ENCODE measurements at regions not wholly inside any gene's neighbourhood (a gene's known extent, or its start where the extent isn't known, plus 50 kb on each side); places are given as distances from the start of the nearest gene placed in this dataset.

DNA sequence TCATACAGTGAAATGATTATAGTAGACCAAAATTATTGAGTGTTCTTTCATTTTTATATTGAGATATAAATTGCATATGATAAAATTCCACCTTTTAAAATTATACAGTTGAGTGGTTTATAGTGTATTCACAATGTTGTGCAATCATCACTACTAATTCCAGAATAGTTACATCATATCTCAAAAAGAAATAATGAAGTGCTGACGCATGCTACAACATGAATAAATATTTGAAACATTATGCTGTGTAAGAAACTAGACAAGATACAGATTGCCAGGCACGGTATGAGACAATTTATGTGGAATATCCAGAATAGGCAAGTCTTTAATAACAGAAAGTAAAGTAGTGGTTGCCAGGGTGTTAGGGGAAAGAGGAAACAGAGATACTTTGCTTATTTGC, 871.7 kb downstream of the FAM133A start:
- TF ChIP-seq, protein P1, sequence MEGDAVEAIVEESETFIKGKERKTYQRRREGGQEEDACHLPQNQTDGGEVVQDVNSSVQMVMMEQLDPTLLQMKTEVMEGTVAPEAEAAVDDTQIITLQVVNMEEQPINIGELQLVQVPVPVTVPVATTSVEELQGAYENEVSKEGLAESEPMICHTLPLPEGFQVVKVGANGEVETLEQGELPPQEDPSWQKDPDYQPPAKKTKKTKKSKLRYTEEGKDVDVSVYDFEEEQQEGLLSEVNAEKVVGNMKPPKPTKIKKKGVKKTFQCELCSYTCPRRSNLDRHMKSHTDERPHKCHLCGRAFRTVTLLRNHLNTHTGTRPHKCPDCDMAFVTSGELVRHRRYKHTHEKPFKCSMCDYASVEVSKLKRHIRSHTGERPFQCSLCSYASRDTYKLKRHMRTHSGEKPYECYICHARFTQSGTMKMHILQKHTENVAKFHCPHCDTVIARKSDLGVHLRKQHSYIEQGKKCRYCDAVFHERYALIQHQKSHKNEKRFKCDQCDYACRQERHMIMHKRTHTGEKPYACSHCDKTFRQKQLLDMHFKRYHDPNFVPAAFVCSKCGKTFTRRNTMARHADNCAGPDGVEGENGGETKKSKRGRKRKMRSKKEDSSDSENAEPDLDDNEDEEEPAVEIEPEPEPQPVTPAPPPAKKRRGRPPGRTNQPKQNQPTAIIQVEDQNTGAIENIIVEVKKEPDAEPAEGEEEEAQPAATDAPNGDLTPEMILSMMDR (conservative IDR thresholded peaks at IDR 0.05) = no peak
- no peak for TF ChIP-seq EZH2 (IDR thresholded peaks at IDR 0.05; ENCODE audit: low read depth)
- no peak for DNase-seq
- no peaks in the 10 kb centered on the region for H4K20me1 ChIP-seq (ENCODE audit: insufficient read depth)
- H3K9me2 ChIP-seq (ENCODE audit: insufficient read depth) = no peaks in the 10 kb centered on the region
- no peak overlapping the region for H3K4me3 ChIP-seq
- H3K4me1 ChIP-seq (replicated peaks; ENCODE audit: insufficient read depth) = no peaks in the 10 kb centered on the region
- ChIA-PET POLR2A (ENCODE audit: unreplicated experiment) (no interaction called here), CTCF (no interaction called here)
- H3F3A ChIP-seq (ENCODE audit: insufficient read depth, low read depth) = no peaks in the 10 kb centered on the region
- intact Hi-C loops (cut with micrococcal nuclease; ENCODE audit: unreplicated experiment) = no loop called here
- H3K27ac ChIP-seq = no peak overlapping the region
- H2AFZ ChIP-seq = no peak overlapping the region
- no peaks in the 10 kb centered on the region for H3K79me2 ChIP-seq (ENCODE audit: low read depth)
- H3K9me3 ChIP-seq (ENCODE audit: insufficient read depth, low read depth) = no peaks in the 10 kb centered on the region
- no peaks in the 10 kb centered on the region for H3K27me3 ChIP-seq (ENCODE audit: insufficient read depth, low read depth)
- no TSS peak for BruUV-seq (replicated peaks)
- no peaks in the 10 kb centered on the region for H3K36me3 ChIP-seq (ENCODE audit: low read depth)
- H3K4me2 ChIP-seq = no peak overlapping the region

DNA sequence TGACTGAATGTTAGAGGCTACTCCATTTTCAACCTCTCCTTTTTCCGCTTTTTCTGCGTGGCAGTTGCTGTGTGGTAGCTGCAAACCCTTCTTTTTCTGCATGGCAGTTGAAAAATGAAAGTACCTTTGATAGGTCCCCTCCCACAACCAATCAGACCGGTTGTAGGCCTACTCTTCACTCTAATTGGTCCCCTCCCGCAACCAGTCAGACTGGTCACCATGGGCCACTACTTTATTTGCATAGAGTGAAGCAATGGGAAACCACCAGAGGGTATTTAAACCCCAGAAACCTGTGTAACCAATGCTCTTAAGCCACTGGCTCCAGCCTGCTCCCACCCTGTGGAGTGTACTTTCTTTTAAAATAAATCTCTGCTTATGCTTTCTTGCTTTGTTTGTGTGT, 877.8 kb downstream of the FAM133A start:
- Histone ChIP-seq H3K36me3 (ENCODE audit: low read depth) (no peaks in the 10 kb centered on the region), H2AFZ (no peak overlapping the region), H3K27me3 (ENCODE audit: insufficient read depth, low read depth) (no peaks in the 10 kb centered on the region), H3K4me3 (no peak overlapping the region), H3K4me1 (replicated peaks; ENCODE audit: insufficient read depth) (no peaks in the 10 kb centered on the region), H3K9me2 (ENCODE audit: insufficient read depth) (no peaks in the 10 kb centered on the region), H3F3A (ENCODE audit: insufficient read depth, low read depth) (no peaks in the 10 kb centered on the region), H4K20me1 (ENCODE audit: insufficient read depth) (no peaks in the 10 kb centered on the region), H3K27ac (no peak overlapping the region), H3K9me3 (ENCODE audit: insufficient read depth, low read depth) (no peaks in the 10 kb centered on the region), H3K4me2 (no peak overlapping the region), H3K79me2 (ENCODE audit: low read depth) (no peaks in the 10 kb centered on the region)
- intact Hi-C loops (cut with micrococcal nuclease; ENCODE audit: unreplicated experiment) = no loop called here
- POLR2A ChIA-PET (ENCODE audit: unreplicated experiment) = no interaction called here
- no peak for TF ChIP-seq EZH2 (IDR thresholded peaks at IDR 0.05; ENCODE audit: low read depth)
- TF ChIP-seq, protein P1 (conservative IDR thresholded peaks at IDR 0.05) = no peak
- CTCF ChIA-PET = no interaction called here
- DNase-seq = no peak
- BruUV-seq (replicated peaks) = no TSS peak

DNA sequence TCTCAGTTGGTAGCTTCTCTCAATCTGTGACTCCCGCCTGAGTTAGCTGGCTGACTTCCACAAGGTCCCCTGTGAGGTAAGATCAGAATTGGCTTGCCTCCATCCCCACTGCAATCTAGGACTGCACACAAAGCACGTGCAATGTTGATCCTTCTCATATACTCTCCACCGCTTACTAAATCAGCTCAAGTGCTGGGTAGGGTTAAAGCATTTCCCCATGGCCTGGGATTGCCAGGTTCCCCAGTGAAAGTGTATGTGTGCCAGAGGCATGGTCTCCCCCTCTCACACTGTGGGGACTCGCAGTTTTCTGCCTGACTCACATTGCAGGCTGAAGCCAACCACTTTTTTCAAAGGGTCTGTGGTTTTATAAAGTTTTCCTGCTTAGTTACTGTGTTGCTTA, 886.9 kb downstream of the FAM133A start:
- Histone ChIP-seq H4K20me1 (ENCODE audit: insufficient read depth) (no peaks in the 10 kb centered on the region), H3K4me1 (replicated peaks; ENCODE audit: insufficient read depth) (no peaks in the 10 kb centered on the region), H3K27ac (no peak overlapping the region), H3K36me3 (ENCODE audit: low read depth) (no peaks in the 10 kb centered on the region), H3F3A (ENCODE audit: insufficient read depth, low read depth) (no peaks in the 10 kb centered on the region), H3K4me2 (no peak overlapping the region), H3K27me3 (ENCODE audit: insufficient read depth, low read depth) (no peaks in the 10 kb centered on the region), H3K9me2 (ENCODE audit: insufficient read depth) (no peaks in the 10 kb centered on the region), H3K79me2 (ENCODE audit: low read depth) (no peaks in the 10 kb centered on the region), H3K9me3 (ENCODE audit: insufficient read depth, low read depth) (no peaks in the 10 kb centered on the region), H3K4me3 (no peak overlapping the region), H2AFZ (no peak overlapping the region)
- intact Hi-C loops (cut with micrococcal nuclease; ENCODE audit: unreplicated experiment) = no loop called here
- CTCF ChIA-PET = no interaction called here
- no TSS peak for BruUV-seq (replicated peaks)
- POLR2A ChIA-PET (ENCODE audit: unreplicated experiment) = no interaction called here
- no peak for TF ChIP-seq EZH2 (IDR thresholded peaks at IDR 0.05; ENCODE audit: low read depth)
- TF ChIP-seq, protein P1 (conservative IDR thresholded peaks at IDR 0.05) = no peak
- DNase-seq = no peak

Measured in PC-9 (cell line).